H7 (cell line): ENCODE measurements at regions not wholly inside any gene's neighbourhood (a gene's known extent, or its start where the extent isn't known, plus 50 kb on each side); places are given as distances from the start of the nearest gene placed in this dataset.

Source experiments
- DNase-seq: peaks from one replicate; pipeline ENCODE4 v3.0.0; 2012
- H3K27me3 ChIP-seq: 2 replicates; pipeline ENCODE4 v1.6.0; 2011; ENCODE audit warnings: mild to moderate bottlenecking, low read length; ENCODE audit not compliant: control insufficient read depth, insufficient read depth
- H3K36me3 ChIP-seq: replicated peaks from 2 replicates; pipeline ENCODE4 v1.5.1; 2011; ENCODE audit warnings: low read length; ENCODE audit not compliant: control insufficient read depth, insufficient read depth
- H3K4me3 ChIP-seq: 2 replicates; pipeline ENCODE4 v1.5.1; 2011; ENCODE audit warnings: low read depth, mild to moderate bottlenecking, control low read depth, low read length, moderate library complexity; ENCODE audit not compliant: insufficient read depth

DNA sequence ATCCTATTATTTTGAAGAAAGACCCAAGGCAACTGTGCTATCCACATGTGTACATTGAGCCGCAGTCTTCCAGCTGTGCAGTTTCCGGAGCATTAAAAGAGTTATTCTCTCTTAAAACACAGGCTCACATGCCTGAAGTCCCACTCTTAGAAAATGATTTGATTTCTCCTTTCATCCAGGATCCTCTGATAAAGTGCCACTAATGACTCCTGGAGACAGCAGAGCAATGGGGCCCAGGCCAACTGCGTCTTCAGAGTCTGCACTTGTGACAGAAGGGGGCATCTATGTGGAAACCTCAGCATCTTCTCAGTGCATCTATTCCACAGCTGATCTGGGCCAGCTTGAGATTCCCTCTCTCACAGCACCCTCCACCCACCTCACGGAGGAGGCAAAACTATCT, 482.1 kb upstream of the AKR1E2 start:
- Histone ChIP-seq H3K4me3 (no peak overlapping the region), H3K27me3 (no peaks in the 10 kb centered on the region), H3K36me3 (no peaks in the 10 kb centered on the region)
- no peak for DNase-seq

DNA sequence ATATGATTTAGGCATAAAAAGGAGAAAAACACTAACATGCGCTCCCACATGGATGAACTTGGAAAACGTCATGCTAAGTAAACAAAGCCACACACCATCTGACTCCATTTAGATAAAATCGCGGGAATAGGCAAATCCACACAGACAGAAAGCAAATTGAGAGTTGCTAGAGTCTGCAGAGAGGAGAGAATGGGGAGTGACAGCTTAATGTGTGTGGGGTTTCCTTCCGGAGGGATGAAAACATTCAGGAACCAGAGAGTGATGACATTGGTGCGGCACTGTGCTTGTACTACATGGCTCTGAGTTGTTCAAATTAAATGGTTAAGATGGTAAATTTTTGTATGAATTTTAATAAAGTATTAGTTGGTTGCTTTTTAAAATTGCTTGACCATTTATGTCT, 482.9 kb upstream of the AKR1E2 start:
- DNase-seq = no peak
- no peaks in the 10 kb centered on the region for H3K36me3 ChIP-seq
- H3K27me3 ChIP-seq = no peaks in the 10 kb centered on the region
- H3K4me3 ChIP-seq = no peak overlapping the region

DNA sequence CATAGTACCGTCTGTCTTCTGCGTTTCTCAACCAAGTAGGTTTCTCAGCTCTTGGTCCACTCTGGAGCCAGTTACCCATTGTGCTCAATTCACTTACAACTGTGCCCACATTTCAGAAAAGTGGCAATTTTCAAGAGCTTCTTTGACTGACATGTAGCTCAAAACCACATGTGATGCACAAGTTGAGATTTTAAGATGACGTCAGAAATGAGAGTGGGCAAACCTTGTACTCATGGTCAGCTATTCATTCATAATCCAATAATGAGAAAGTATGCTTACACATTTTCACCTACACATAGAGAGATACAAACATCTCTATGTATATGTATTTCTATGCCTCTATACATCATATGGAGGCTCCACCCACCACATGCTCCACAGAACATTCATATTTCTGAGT, 487.2 kb upstream of the AKR1E2 start:
- H3K27me3 ChIP-seq = no peaks in the 10 kb centered on the region
- DNase-seq = no peak
- no peak overlapping the region for H3K4me3 ChIP-seq
- H3K36me3 ChIP-seq = no peaks in the 10 kb centered on the region

DNA sequence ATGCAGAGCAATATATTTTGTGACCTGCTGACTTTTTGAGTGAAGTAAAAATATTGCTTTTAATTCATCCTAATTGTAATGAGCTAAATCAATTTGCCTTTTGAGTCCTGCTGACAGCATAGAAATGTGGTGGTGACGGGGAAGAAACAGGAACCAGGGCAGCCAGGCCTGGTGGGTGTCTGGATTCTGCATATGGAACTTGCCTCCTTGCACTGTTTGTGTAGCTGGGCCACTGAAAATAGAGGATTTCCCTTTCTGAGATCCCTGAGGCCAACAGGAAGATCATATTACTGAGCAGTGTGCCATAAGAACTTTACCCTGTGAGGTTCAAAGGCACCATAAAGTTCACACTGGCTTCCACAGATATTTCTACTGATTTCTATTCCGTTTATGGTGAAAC, 488.4 kb upstream of the AKR1E2 start:
- Histone ChIP-seq H3K4me3 (no peak overlapping the region), H3K36me3 (no peaks in the 10 kb centered on the region), H3K27me3 (no peaks in the 10 kb centered on the region)
- DNase-seq = no peak

DNA sequence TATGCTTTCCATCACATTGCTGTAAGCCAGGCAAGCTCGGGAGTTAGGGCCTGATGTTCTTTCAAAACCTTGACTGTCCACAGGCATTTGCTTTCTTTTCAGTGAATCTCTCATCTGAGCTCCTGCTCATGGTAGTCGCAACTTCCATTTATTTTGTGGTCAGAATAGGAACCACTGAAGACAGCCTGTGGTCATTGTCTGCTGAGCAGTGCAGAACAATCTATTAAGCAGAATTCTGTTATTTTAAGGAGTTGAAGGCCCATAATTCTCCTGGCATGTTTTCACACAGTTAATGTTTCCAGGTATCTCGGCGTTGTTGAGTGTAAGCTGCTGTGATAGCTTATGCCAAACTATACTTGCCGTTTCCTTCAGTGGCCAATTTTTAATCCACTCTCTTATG, 491.1 kb upstream of the AKR1E2 start:
- Histone ChIP-seq H3K36me3 (no peaks in the 10 kb centered on the region), H3K27me3 (no peaks in the 10 kb centered on the region), H3K4me3 (no peak overlapping the region)
- DNase-seq = no peak

DNA sequence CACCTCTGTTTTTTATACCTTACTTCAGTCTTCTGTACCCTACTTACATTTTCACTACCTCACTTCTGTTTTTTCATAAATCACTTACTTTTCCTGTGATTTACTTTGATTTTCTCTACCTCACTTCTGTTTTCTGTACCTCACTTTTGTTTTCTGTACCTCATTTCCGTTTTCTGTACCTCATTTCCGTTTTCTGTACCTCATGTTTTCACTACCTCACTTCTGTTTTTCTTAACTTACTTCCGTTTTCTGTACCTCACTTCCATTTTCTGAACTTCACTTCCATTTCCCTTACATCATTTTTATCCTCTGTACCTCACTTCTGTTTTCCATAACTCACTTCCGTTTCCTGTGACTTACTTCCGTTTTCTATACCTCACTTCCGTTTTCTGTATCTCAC, 492.0 kb upstream of the AKR1E2 start:
- DNase-seq = no peak
- H3K4me3 ChIP-seq = no peak overlapping the region
- no peaks in the 10 kb centered on the region for H3K36me3 ChIP-seq
- no peaks in the 10 kb centered on the region for H3K27me3 ChIP-seq

DNA sequence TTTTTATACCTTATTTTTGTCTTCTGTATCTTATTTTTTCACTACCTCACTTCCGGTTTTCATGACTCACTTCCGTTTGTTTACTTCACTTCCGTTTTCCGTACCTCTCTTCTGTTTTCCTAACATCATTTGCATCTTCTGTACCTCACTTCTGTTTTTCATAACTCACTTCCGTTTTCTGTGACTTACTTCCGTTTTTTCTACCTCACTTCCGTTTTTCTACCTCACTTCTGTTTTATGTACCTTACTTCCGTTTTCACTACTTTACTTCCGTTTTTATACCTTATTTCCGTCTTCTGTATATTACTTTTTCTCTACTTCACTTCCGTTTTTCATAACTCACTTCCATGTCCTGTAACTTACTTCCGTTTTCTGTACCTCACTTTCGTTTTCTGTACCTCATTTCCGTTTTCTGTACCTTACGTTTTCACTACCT, 492.5 kb upstream of the AKR1E2 start:
- Histone ChIP-seq H3K27me3 (no peaks in the 10 kb centered on the region), H3K36me3 (no peaks in the 10 kb centered on the region), H3K4me3 (no peak overlapping the region)
- no peak for DNase-seq

DNA sequence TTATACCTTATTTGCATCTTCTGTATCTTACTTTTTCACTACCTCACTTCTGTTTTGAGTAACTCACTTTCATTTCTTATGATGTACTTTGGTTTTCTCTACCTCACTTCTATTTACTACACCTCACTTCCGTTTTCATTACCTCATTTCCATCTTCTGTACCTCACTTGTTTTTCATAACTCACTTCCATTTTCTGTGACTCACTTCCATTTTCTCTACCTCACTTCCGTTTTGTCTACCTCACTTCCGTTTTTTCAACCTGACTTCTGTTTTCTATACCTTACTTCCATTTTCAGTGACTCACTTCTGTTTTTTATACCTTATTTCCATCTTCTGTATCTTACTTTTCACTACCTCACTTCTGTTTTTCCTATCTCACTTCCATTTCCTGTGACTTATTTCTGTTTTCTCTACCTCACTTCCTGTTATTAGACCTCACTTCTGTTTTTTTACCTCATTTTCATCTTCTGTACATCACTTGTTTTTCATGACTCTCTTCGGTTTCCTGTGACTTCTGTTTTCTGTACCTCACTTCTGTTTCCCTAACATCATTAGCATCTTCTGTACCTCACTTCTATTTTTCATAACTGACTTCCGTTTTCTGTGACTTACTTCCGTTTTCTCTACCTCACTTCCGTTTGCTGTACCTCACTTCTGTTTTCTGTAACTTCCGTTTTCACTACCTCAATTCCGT, 493.1 kb upstream of the AKR1E2 start:
- Histone ChIP-seq H3K27me3 (no peaks in the 10 kb centered on the region), H3K4me3 (no peak overlapping the region), H3K36me3 (no peaks in the 10 kb centered on the region)
- no peak for DNase-seq

DNA sequence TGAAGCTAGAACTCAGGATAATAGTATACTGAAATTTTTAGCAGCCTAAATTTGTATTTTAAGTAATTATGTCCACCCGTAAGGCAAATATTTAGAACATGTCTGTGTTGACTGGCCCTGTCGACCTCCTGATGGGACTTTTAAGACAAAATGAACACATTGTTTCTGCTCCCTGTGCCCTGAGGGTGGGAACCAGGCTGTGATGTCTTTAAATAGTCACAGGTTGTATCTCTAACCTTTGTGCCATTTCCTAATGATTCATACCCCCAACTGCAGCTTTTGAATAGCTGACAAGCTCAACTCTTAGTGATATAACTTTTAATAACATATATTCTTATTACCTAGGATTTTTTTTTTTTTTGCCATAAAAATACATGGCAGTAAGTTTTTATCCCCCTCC, 494.9 kb upstream of the AKR1E2 start:
- no peak overlapping the region for H3K4me3 ChIP-seq
- no peaks in the 10 kb centered on the region for H3K36me3 ChIP-seq
- no peak for DNase-seq

DNA sequence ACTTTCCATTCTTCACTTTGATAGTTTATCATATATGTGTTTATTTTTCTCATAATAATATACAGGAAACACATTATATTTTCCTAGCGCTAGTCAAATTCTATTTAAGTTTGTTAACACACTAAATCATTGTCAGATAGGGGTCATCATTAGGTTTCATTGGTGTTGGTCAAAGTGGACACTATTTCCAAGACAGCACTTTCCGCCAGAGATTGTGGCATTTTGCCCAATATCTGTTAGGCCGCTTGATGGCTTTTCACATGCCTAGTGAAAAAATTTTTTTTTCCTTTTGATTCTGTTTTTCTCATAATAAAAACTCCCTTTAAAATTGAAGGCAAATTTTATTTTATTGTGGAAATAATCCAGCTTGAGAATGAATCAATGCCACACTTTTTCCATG, 495.4 kb upstream of the AKR1E2 start:
- no peaks in the 10 kb centered on the region for H3K27me3 ChIP-seq
- H3K36me3 ChIP-seq = no peaks in the 10 kb centered on the region
- DNase-seq = no peak
- H3K4me3 ChIP-seq = no peak overlapping the region

More for the DNA sequence above, 494.9 kb upstream of the AKR1E2 start:
- H3K27me3 ChIP-seq = no peaks in the 10 kb centered on the region

DNA sequence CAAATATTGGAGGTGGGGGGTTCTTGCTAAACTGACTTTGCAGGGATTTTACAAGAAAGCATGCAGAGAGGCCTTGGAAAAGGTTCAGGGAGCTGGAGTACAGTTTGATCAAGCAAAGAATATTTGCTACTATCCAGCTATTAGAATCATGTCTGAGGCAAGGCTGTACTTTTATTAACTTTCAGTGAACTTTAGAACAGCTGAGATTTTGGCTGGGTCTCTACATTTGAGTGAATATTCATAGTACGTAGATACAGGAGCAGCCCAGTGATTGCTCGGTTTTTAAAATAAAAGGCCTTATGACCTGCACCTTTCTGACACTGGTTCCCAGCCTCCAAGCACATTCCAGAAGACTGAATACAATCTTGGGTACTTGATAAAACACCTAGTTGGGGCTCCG, 496.8 kb upstream of the AKR1E2 start:
- H3K27me3 ChIP-seq = no peaks in the 10 kb centered on the region
- no peak for DNase-seq

DNA sequence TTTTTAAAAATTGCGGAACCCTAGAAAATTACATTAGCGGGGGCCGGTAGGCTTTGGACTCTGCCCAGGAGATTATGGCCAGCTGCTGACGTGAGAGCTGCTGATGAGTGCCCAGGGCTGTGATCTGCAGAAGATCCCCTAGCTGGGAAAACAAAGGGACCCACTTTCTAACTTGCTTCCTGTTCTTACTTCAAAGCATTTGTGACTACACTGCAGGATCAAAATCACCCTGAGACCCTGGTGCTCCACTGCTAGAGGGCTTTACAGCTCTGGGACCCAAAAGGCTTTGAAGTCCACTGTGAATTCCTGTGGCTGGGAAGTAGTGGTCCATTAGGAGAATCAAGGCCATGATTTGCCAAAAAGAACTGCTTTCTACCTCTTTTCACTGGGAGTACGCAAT, 499.4 kb upstream of the AKR1E2 start:
- H3K4me3 ChIP-seq = no peak overlapping the region
- no peaks in the 10 kb centered on the region for H3K27me3 ChIP-seq
- DNase-seq = no peak
- H3K36me3 ChIP-seq = no peaks in the 10 kb centered on the region

More for the DNA sequence above, 496.8 kb upstream of the AKR1E2 start:
- Histone ChIP-seq H3K4me3 (no peak overlapping the region), H3K36me3 (no peaks in the 10 kb centered on the region)

DNA sequence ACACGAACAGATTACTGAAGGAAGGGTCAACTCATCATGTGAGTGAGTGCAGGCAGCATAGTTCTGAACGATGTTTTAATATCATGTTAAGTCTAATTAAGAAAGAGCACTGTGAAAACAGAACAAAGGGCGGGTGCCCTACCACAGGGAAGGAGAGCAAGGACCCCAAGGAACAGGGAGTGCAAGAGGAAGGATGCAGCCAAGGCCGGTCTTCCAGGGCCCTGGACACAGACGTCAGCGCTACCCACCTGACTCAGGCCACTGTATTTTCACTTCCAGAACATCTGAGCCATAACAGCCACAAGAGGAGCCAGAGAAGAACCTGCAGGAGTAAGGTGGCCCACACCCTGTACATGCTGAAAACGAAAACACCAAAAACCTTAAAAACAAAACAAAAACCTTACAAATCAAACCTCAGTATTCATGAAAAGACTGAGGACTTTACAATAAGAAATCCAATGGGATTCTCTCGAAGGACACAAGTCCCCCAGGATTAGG, 506.1 kb upstream of the AKR1E2 start:
- Histone ChIP-seq H3K4me3 (no peak overlapping the region), H3K27me3 (no peaks in the 10 kb centered on the region), H3K36me3 (no peaks in the 10 kb centered on the region)
- DNase-seq = peak; percentile 8

DNA sequence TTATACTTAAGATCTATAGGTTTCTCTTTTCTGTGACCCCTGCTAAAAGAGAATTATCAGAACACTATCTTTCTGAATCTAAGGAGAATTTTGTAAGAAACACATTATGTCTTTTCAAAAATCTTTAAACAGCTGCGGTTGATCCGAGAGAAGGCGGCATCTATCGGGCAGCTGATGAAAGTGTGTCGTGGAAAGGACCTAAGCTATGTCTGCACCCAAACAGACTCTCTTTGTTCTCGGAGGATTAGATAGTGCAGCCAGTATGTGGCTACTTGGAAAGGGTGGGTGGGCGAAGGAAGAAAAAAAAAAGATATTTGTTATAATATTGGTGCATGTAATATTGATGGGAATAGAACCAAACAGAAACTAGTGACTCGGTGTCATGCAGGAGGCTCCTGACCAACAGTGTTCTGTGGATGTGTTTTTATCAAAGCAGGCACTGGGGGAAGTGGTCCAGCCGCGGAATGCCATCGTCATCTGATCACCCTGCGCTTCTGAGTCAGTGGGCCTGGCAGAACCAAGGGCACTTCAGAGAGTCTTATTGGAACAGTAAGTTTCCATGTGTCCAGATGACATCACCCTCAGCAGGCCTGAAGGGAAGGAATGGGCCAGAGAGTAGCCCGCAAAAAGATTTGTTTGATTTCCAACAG, 509.7 kb upstream of the AKR1E2 start:
- no peaks in the 10 kb centered on the region for H3K27me3 ChIP-seq
- DNase-seq = no peak
- no peaks in the 10 kb centered on the region for H3K36me3 ChIP-seq
- H3K4me3 ChIP-seq = no peak overlapping the region

DNA sequence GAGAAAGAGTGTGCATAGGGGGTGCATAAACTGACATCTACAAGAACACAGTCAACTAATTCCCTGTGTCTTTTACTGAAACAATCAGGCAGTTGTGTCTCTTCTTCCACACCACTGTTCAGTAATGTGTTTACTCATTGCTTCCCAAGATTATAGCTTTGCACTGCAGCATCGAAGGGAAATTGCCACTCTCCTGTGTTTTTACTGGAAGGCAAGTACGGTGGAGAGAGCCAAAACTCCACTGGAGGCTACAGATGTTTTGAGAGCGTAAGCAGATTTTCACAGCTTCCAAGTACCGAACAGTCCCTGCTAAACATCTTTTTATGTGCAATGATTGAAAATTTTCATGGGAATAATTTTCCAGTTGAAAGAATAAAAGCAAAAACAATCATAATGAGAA, 510.5 kb upstream of the AKR1E2 start:
- H3K27me3 ChIP-seq = no peaks in the 10 kb centered on the region
- DNase-seq = no peak
- H3K4me3 ChIP-seq = no peak overlapping the region
- H3K36me3 ChIP-seq = no peaks in the 10 kb centered on the region
